Adrenal gland (tissue), 9 donors: ENCODE measurements at regions not wholly inside any gene's neighbourhood (a gene's known extent, or its start where the extent isn't known, plus 50 kb on each side); places are given as distances from the start of the nearest gene placed in this dataset.

Experiments
- DNase-seq, 7 donors: peaks; one replicate each; pipeline ENCODE4 v3.0.0-alpha.2; 2019 to 2020
- H3K27ac ChIP-seq, 5 donors: fragments of 200-600 bp; sonication (generic) in 4 of 5; 1 replicate in 3 of 5; 2 replicates in 2 of 5; pipeline versions ENCODE4 v1.5.1 to v1.8.0; 2016 to 2020; ENCODE audit warnings: mild to moderate bottlenecking in 1 of 5
- H3K27me3 ChIP-seq: fragments of 200-600 bp; 2 replicates; pipeline ENCODE4 v1.8.0; 2021
- H3K36me3 ChIP-seq, 2 donors: fragments of 200-600 bp; replicated peaks in 1 of 2; 1 replicate in 1 of 2; 2 replicates in 1 of 2; pipeline versions ENCODE4 v1.5.1 to v1.8.0; 2018 to 2022
- H3K4me1 ChIP-seq, 2 donors: fragments of 200-600 bp; replicated peaks in 1 of 2; 1 replicate in 1 of 2; 2 replicates in 1 of 2; pipeline versions ENCODE4 v1.5.1 to v1.8.0; 2018 to 2021
- H3K4me3 ChIP-seq, 4 donors: fragments of 200-600 bp; sonication (generic) in 3 of 4; one replicate each; pipeline ENCODE4 v1.5.1; 2016 to 2018
- H3K9me3 ChIP-seq, 3 donors: fragments of 200-600 bp; sonication (generic) in 1 of 3; replicated peaks in 1 of 3; 1 replicate in 2 of 3; 2 replicates in 1 of 3; pipeline versions ENCODE4 v1.5.1 to v1.8.0; 2016 to 2021
- CTCF ChIP-seq, 6 experiments: fragments of 450-650 bp in 4 of 6; fragments of 200-600 bp in 2 of 6; sonication (generic) in 1 of 6; IDR thresholded peaks; 1 replicate in 5 of 6; 2 replicates in 1 of 6; pipeline versions ENCODE4 v1.5.1 to v1.8.0; 2016 to 2021; ENCODE audit warnings: antibody characterized with exemption in 6 of 6, mild to moderate bottlenecking in 2 of 6, moderate library complexity in 1 of 6
- POLR2A ChIP-seq, 2 donors: fragments of 450-650 bp; IDR thresholded peaks; one replicate each; pipeline ENCODE4 v1.6.1; 2017; ENCODE audit warnings: antibody characterized with exemption in 2 of 2, mild to moderate bottlenecking in 2 of 2, moderate library complexity in 1 of 2
- WGBS, 4 donors: extraction: QIAGEN DNeasy Blood & Tissue Kit in 2 of 4; methylation state at CpG; one replicate each; pipeline versions ENCODE4 v1.1.5 to v1.1.7; 2013 to 2017; 5-methylcytosine and 5-hydroxymethylcytosine counted together
- intact Hi-C, 2 donors: fragments of 100-400 bp; cut with DNase I; formaldehyde crosslinking; loops; one replicate each; pipeline versions ENCODE4 v1.14.1 to v1.15.0; 2022 to 2023
- donor health status: healthy with polysubstance abuse.
- donor health status: Bipolar disorder and iron deficiency.
- donor health status: DM: yes; HTN: yes; CAD: no.
- donor health status: DM: no; HTN: no; CAD: no.
- donor health status: DM: no; HTN: no; CAD: no.

- TF ChIP-seq CTCF (IDR thresholded peaks at IDR 0.05) (no peak), POLR2A (IDR thresholded peaks at IDR 0.05) (no peak)
- H3K9me3 ChIP-seq = no peaks in the 10 kb centered on the region
- no peak overlapping the region for H3K27ac ChIP-seq
- H3K36me3 ChIP-seq = no peaks in the 10 kb centered on the region
- intact Hi-C loops = no loop called here
- no peaks in the 10 kb centered on the region for H3K27me3 ChIP-seq
- WGBS, 4 donors = 73 to 84% (median 78%) methylated on average over 4 of the region's 4 CpGs
- DNase-seq = no peak
- no peaks in the 10 kb centered on the region for H3K4me1 ChIP-seq
- H3K4me3 ChIP-seq = no peak overlapping the region
Measured at GRCh38 chr3:38992117-38992760, 59.5 kb downstream of the SCN11A start.

GRCh38 chr3:38990621-38991020, 61.1 kb downstream of the SCN11A start:
- intact Hi-C loops = no loop called here
- H3K9me3 ChIP-seq = no peaks in the 10 kb centered on the region
- no peaks in the 10 kb centered on the region for H3K27me3 ChIP-seq
- 65 to 82% (median 72%) methylated on average over 3 of the region's 3 CpGs for WGBS, 4 donors
- H3K36me3 ChIP-seq = no peaks in the 10 kb centered on the region
- no peak overlapping the region for H3K4me3 ChIP-seq
- H3K27ac ChIP-seq = no peak overlapping the region
- TF ChIP-seq POLR2A (IDR thresholded peaks at IDR 0.05) (no peak), CTCF (IDR thresholded peaks at IDR 0.05) (no peak)
- DNase-seq = no peak
- H3K4me1 ChIP-seq = no peaks in the 10 kb centered on the region

DNA sequence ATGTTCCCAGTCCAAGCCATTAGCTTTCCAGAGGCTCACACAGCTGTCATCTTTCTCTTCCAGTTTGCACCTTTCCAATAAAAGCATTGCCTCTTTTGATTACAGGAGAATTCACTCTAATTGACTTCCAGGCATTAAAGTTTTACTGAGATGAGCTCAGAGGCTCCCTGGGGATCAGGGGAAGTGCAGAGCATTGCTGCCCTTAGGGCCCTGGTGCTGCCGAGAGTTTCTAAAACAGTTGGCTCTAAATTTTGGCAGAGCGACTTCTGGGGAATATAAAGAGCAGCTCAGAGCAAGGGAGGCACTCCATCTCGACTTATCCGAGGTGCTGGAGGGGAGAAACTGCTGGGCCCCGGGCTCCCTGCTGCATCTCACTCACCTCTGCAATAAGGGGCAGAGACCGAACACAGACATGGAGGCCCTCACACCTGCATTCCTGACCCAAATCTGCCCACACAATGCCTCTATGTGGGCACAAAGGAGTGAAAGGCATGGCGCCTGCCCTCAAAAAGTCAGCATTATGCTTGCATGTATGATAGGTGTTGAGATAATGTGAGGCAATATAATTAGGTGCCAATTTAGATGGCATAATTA, 61.7 kb downstream of the SCN11A start:
- Histone ChIP-seq H3K4me3 (no peak overlapping the region), H3K4me1 (no peaks in the 10 kb centered on the region), H3K27me3 (no peaks in the 10 kb centered on the region), H3K36me3 (no peaks in the 10 kb centered on the region), H3K27ac (no peak overlapping the region), H3K9me3 (no peaks in the 10 kb centered on the region)
- no peak for DNase-seq
- WGBS, 4 donors = 56 to 72% (median 67%) methylated on average over 7 of the region's 7 CpGs
- TF ChIP-seq CTCF (IDR thresholded peaks at IDR 0.05) (no peak), POLR2A (IDR thresholded peaks at IDR 0.05) (no peak)
- intact Hi-C loops = no loop called here

GRCh38 chr3:38988955-38989354, 62.8 kb downstream of the SCN11A start:
- Histone ChIP-seq H3K9me3 (no peaks in the 10 kb centered on the region), H3K4me1 (no peaks in the 10 kb centered on the region), H3K27ac (no peak overlapping the region), H3K27me3 (no peaks in the 10 kb centered on the region), H3K36me3 (no peaks in the 10 kb centered on the region), H3K4me3 (no peak overlapping the region)
- DNase-seq = no peak
- TF ChIP-seq CTCF (IDR thresholded peaks at IDR 0.05) (no peak), POLR2A (IDR thresholded peaks at IDR 0.05) (no peak)
- 95 to 100% (median 98%) methylated on average over 1 to 3 of the region's 3 CpGs for WGBS, 4 donors
- intact Hi-C loops = no loop called here
